IMR-90 (cell line): ENCODE measurements at regions not wholly inside any gene's neighbourhood (a gene's known extent, or its start where the extent isn't known, plus 50 kb on each side); places are given as distances from the start of the nearest gene placed in this dataset.

ENCODE experiments used
- ATAC-seq: fragments of 200-7000 bp; cut with Tn5 transposase; 2 replicates; pipeline ENCODE4 v1.9.1; 2020; ENCODE audit warnings: low read depth, mild to moderate bottlenecking, moderate library complexity
- BruUV-seq: library from RNA; stranded (reverse); fragments of 400-500 nt; replicated peaks from 2 replicates; lab custom pipeline; 2021; lab: Mats Ljungman, UMichigan
- CTCF ChIA-PET: fragments of 300-600 bp; formaldehyde crosslinking; extraction: SDS; loops from one replicate; lab custom pipeline; 2021; ENCODE audit warnings: antibody characterized with exemption; lab: Yijun Ruan, JAX
- POLR2A ChIA-PET: fragments of 300-600 bp; sonication (Branson Sonifier 250); formaldehyde crosslinking; loops from one replicate; lab custom pipeline; 2022; ENCODE audit warnings: antibody characterized with exemption; ENCODE audit not compliant: unreplicated experiment; lab: Charles Lee
- DNase-seq: peaks from one replicate; pipeline ENCODE4 v3.0.0; 2013
- H2AFZ ChIP-seq: replicated peaks from 2 replicates; pipeline ENCODE3; 2013; ENCODE audit warnings: low read length, mild to moderate bottlenecking; ENCODE audit not compliant: poor library complexity
- H2AK5ac ChIP-seq: 2 replicates; pipeline ENCODE4 v1.6.1; 2013; ENCODE audit warnings: low read depth, low read length, inconsistent platforms
- H2AK9ac ChIP-seq: replicated peaks from 2 replicates; pipeline ENCODE3; 2013; ENCODE audit warnings: mild to moderate bottlenecking, low read depth, low read length, moderate library complexity; ENCODE audit not compliant: poor library complexity
- H2BK120ac ChIP-seq: 2 replicates; pipeline ENCODE4 v1.6.1; 2013; ENCODE audit warnings: low read depth, low read length, inconsistent platforms
- H2BK15ac ChIP-seq: 3 replicates; pipeline ENCODE4 v1.6.1; 2013; ENCODE audit warnings: low read depth, low read length, inconsistent platforms
- H2BK20ac ChIP-seq: 2 replicates; pipeline ENCODE4 v1.6.1; 2013; ENCODE audit warnings: low read depth, mild to moderate bottlenecking, inconsistent platforms, low read length, moderate library complexity
- H2BK5ac ChIP-seq: 2 replicates; pipeline ENCODE4 v1.6.1; 2013; ENCODE audit warnings: mild to moderate bottlenecking, low read depth, low read length, inconsistent platforms; ENCODE audit not compliant: poor library complexity, severe bottlenecking
- H3K14ac ChIP-seq: replicated peaks from 2 replicates; pipeline ENCODE4 v1.6.1; 2013; ENCODE audit warnings: low read depth, low read length, inconsistent platforms
- H3K18ac ChIP-seq: 2 replicates; pipeline ENCODE4 v1.6.1; 2013; ENCODE audit warnings: low read depth, low read length, control low read depth
- H3K23ac ChIP-seq: 2 replicates; pipeline ENCODE4 v1.6.1; 2013; ENCODE audit warnings: low read depth, low read length, inconsistent platforms
- H3K27ac ChIP-seq: 2 replicates; pipeline ENCODE4 v1.5.1; 2013; ENCODE audit warnings: mild to moderate bottlenecking, control low read depth, low read length; ENCODE audit not compliant: insufficient read depth
- H3K27me3 ChIP-seq: 2 replicates; pipeline ENCODE4 v1.6.1; 2013; ENCODE audit warnings: low read length; ENCODE audit not compliant: control insufficient read depth, insufficient read depth
- H3K36me3 ChIP-seq: 2 replicates; pipeline ENCODE4 v1.6.1; 2013; ENCODE audit warnings: low read length, mixed read lengths; ENCODE audit not compliant: control insufficient read depth, insufficient read depth
- H3K4ac ChIP-seq: 2 replicates; pipeline ENCODE4 v1.6.1; 2013; ENCODE audit warnings: low read depth, low read length, inconsistent platforms
- H3K4me1 ChIP-seq: 2 replicates; pipeline ENCODE4 v1.6.1; 2013; ENCODE audit warnings: low read length, mixed read lengths; ENCODE audit not compliant: control insufficient read depth, insufficient read depth
- H3K4me2 ChIP-seq: 2 replicates; pipeline ENCODE4 v1.6.1; 2013; ENCODE audit warnings: low read depth, mild to moderate bottlenecking, control low read depth, low read length, moderate library complexity
- H3K4me3 ChIP-seq: 2 replicates; pipeline ENCODE4 v1.5.1; 2013; ENCODE audit warnings: low read depth, mild to moderate bottlenecking, control low read depth, low read length, moderate library complexity; ENCODE audit not compliant: insufficient read depth
- H3K56ac ChIP-seq: 2 replicates; pipeline ENCODE4 v1.6.1; 2013; ENCODE audit warnings: low read length, inconsistent platforms; ENCODE audit not compliant: insufficient read depth; ENCODE audit errors: extremely low read depth
- H3K79me1 ChIP-seq, 2 experiments: 2 replicates each; pipeline ENCODE4 v1.6.1; 2013; ENCODE audit warnings: low read length in 2 of 2, inconsistent platforms in 1 of 2, low read depth in 1 of 2
- H3K9ac ChIP-seq: 2 replicates; pipeline ENCODE4 v1.6.1; 2013; ENCODE audit warnings: low read depth, low read length, control low read depth
- H3K9me1 ChIP-seq: 2 replicates; pipeline ENCODE4 v1.6.1; 2013; ENCODE audit warnings: low read length, inconsistent platforms; ENCODE audit not compliant: insufficient read depth
- H3K9me3 ChIP-seq: 2 replicates; pipeline ENCODE4 v1.6.1; 2013; ENCODE audit warnings: low read length; ENCODE audit not compliant: control insufficient read depth, insufficient read depth
- H4K20me1 ChIP-seq: 2 replicates; pipeline ENCODE4 v1.6.1; 2013; ENCODE audit warnings: low read length, inconsistent platforms; ENCODE audit not compliant: insufficient read depth
- H4K5ac ChIP-seq: 2 replicates; pipeline ENCODE4 v1.6.1; 2013; ENCODE audit warnings: mild to moderate bottlenecking, low read depth, low read length, control low read depth
- H4K8ac ChIP-seq, 2 experiments: 2 replicates each; pipeline ENCODE4 v1.6.1; 2013; ENCODE audit warnings: low read depth in 2 of 2, low read length in 2 of 2, control low read depth in 1 of 2, inconsistent platforms in 1 of 2
- H4K91ac ChIP-seq: 2 replicates; pipeline ENCODE4 v1.6.1; 2013; ENCODE audit warnings: low read depth, low read length, inconsistent platforms; ENCODE audit not compliant: insufficient read depth
- BHLHE40 ChIP-seq: fragments of 150-350 bp; IDR thresholded peaks from 2 replicates; pipeline ENCODE4 v1.6.1; 2016; ENCODE audit warnings: mild to moderate bottlenecking, low read depth, low read length
- FOS ChIP-seq: fragments of 150-350 bp; IDR thresholded peaks from 2 replicates; pipeline ENCODE4 v1.6.1; 2016; ENCODE audit warnings: low read depth, low read length
- MAZ ChIP-seq: IDR thresholded peaks from 2 replicates; pipeline ENCODE4 v1.6.1; 2012; ENCODE audit warnings: low read depth, mild to moderate bottlenecking, low read length, improper control_type of control experiment, moderate library complexity, borderline replicate concordance
- MXI1 ChIP-seq: IDR thresholded peaks from 2 replicates; pipeline ENCODE4 v1.6.1; 2012; ENCODE audit warnings: low read depth, mild to moderate bottlenecking, low read length, moderate library complexity, borderline replicate concordance
- NFE2L2 ChIP-seq: fragments of 150-350 bp; IDR thresholded peaks from 2 replicates; pipeline ENCODE4 v1.6.1; 2016; ENCODE audit warnings: low read depth, mild to moderate bottlenecking, low read length
- POLR2A ChIP-seq: IDR thresholded peaks from 2 replicates; pipeline ENCODE4 v1.6.1; 2012; ENCODE audit warnings: mild to moderate bottlenecking, low read depth, low read length
- USF2 ChIP-seq: fragments of 150-350 bp; IDR thresholded peaks from 2 replicates; pipeline ENCODE4 v1.6.1; 2017; ENCODE audit warnings: mild to moderate bottlenecking, antibody characterized with exemption, low read length, low read depth
- WGBS, 2 experiments: methylation state at CpG; one replicate each; pipeline versions ENCODE4 v1.1.5 to v1.1.7; 2013; ENCODE audit warnings: missing lambda C conversion rate in 2 of 2; ENCODE audit not compliant: insufficient read length in 1 of 2; ENCODE audit errors: extremely low coverage in 2 of 2; 5-methylcytosine and 5-hydroxymethylcytosine counted together
- dilution Hi-C: fragments of 300-500 bp; cut with HindIII; formaldehyde crosslinking; loops from one replicate; pipeline ENCODE4 v1.14.3; 2018; ENCODE audit warnings: low sequenced_read_pairs; ENCODE audit not compliant: unreplicated experiment
- in situ Hi-C: fragments of 300-500 bp; cut with MboI; formaldehyde crosslinking; loops from 3 replicates; pipeline ENCODE4 v1.14.3; 2019; ENCODE audit warnings: low sequenced_read_pairs, inconsistent platforms, mixed read lengths
- intact Hi-C: fragments of 100-400 bp; cut with micrococcal nuclease; formaldehyde crosslinking; loops from 2 replicates; pipeline ENCODE4 v1.10.0; 2022

GRCh38 chr20:57007171-57007540, 259.3 kb downstream of the BMP7 start:
- H2AK9ac ChIP-seq, result no peak overlapping the region
- no peaks in the 10 kb centered on the region for H3K9me1 ChIP-seq
- no peak overlapping the region for H4K8ac ChIP-seq
- DNase-seq (no peak), ATAC-seq (no peak)
- H4K5ac ChIP-seq, result no peak overlapping the region
- no peak overlapping the region for H2BK15ac ChIP-seq
- no peaks in the 10 kb centered on the region for H4K20me1 ChIP-seq
- no peak overlapping the region for H2BK120ac ChIP-seq
- H3K4me1 ChIP-seq, result no peaks in the 10 kb centered on the region
- no peak overlapping the region for H3K4me3 ChIP-seq
- in situ Hi-C loops (no loop called here), intact Hi-C loops (no loop called here), dilution Hi-C loops (no loop called here)
- no peak overlapping the region for H3K18ac ChIP-seq
- H3K27me3 ChIP-seq, result no peaks in the 10 kb centered on the region; the same call in none of the 2 replicates
- H3K14ac ChIP-seq, result no peak overlapping the region
- no peaks in the 10 kb centered on the region for H3K36me3 ChIP-seq
- H2AK5ac ChIP-seq, result no peak overlapping the region
- H4K91ac ChIP-seq, result no peak overlapping the region
- ChIA-PET POLR2A (no interaction called here), CTCF (no interaction called here)
- no peak overlapping the region for H3K23ac ChIP-seq
- H3K9me3 ChIP-seq, result no peaks in the 10 kb centered on the region
- WGBS, 2 experiments, result no CpG with 5 or more reads among the region's 3 CpGs
- no peak overlapping the region for H2BK5ac ChIP-seq
- no peak overlapping the region for H3K9ac ChIP-seq
- H2AFZ ChIP-seq, result no peak overlapping the region
- no peaks in the 10 kb centered on the region for H3K79me1 ChIP-seq
- no peak overlapping the region for H3K56ac ChIP-seq
- TF ChIP-seq POLR2A, result no peak
- no peak for TF ChIP-seq NFE2L2
- no peak for TF ChIP-seq BHLHE40
- no peak for TF ChIP-seq MAZ
- TF ChIP-seq FOS, result no peak
- no peak for TF ChIP-seq USF2
- no peak for TF ChIP-seq MXI1
- no TSS peak for BruUV-seq
- no peak overlapping the region for H3K27ac ChIP-seq
- no peak overlapping the region for H3K4me2 ChIP-seq
- H3K4ac ChIP-seq, result no peak overlapping the region
- no peak overlapping the region for H2BK20ac ChIP-seq
